22Rv1 (cell line): ENCODE measurements at regions not wholly inside any gene's neighbourhood (a gene's known extent, or its start where the extent isn't known, plus 50 kb on each side); places are given as distances from the start of the nearest gene placed in this dataset.

Experiments
- H3K27ac ChIP-seq: fragments of 450-650 bp; 2 replicates; pipeline ENCODE4 v1.5.1; 2017
- ZFX ChIP-seq: fragments of 450-650 bp; IDR thresholded peaks from 2 replicates; pipeline ENCODE4 v1.6.1; 2017; ENCODE audit warnings: antibody characterized with exemption, borderline replicate concordance
- TF ChIP-seq, protein P1 (sequence below): fragments of 450-650 bp; IDR thresholded peaks from 2 replicates; pipeline ENCODE4 v1.5.1; 2017; ENCODE audit warnings: mild to moderate bottlenecking

DNA sequence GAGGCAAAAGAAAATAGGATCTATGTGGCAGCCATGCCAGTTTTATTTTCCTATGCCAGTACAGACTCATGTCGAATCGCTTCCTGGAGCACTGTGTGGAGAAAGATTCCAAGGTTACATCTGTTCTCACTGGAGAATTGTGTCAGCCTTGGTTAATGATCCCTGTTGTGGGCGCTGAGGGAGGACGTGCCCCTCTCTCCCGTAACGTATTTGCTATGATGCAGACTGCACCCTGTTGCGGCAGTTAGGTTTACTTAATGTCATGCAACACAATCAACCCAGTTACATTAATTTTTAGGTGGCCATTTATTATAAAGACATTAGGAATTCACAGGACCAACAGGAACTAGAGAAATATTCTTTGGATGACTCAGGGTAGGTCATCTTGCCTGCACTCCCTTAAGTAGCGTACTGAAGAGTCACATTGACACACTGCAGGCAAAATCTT, 892.9 kb downstream of the EFNB2 start:
- TF ChIP-seq, protein P1, sequence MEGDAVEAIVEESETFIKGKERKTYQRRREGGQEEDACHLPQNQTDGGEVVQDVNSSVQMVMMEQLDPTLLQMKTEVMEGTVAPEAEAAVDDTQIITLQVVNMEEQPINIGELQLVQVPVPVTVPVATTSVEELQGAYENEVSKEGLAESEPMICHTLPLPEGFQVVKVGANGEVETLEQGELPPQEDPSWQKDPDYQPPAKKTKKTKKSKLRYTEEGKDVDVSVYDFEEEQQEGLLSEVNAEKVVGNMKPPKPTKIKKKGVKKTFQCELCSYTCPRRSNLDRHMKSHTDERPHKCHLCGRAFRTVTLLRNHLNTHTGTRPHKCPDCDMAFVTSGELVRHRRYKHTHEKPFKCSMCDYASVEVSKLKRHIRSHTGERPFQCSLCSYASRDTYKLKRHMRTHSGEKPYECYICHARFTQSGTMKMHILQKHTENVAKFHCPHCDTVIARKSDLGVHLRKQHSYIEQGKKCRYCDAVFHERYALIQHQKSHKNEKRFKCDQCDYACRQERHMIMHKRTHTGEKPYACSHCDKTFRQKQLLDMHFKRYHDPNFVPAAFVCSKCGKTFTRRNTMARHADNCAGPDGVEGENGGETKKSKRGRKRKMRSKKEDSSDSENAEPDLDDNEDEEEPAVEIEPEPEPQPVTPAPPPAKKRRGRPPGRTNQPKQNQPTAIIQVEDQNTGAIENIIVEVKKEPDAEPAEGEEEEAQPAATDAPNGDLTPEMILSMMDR, result no peak
- TF ChIP-seq ZFX, result no peak
- H3K27ac ChIP-seq, result no peak overlapping the region

DNA sequence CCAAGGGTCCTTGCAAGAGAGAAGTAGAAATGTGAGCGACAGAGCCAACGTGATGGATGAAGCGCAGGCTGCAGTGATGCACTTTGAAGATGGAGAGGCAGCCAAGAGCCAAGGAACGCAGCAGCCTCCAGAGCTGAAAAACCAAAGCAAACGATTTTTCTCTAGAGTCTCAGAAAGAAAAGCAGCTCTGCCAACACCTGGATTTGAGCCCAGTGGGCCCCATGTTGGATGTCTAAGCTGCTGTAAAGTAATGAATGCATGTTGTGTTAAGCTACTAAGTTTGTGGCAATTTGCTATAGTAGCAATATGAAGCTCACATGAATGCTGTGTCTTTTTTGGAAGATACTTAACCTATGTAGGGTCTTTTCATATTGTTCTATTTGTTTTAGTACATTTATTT, 894.3 kb downstream of the EFNB2 start:
- TF ChIP-seq ZFX, result no peak
- TF ChIP-seq, protein P1, result no peak
- H3K27ac ChIP-seq, result no peak overlapping the region

DNA sequence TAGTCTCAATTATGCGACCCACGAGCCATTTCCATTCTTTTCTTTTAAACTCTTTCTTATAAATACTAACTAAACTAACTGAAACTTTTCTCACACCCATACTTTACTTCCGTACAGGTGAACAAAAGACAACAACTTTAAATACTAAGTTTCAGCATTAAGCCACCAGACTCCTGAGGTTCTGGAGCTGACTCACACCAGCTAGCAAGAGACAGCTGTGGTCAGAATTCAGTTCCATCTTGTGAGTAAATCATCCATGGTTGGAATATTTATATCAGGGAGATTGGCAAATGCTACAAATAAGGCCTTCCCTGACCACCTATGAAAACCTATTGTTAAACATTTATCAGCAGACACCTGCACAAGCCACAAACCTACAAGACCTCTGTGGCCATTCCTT, 897.0 kb downstream of the EFNB2 start:
- H3K27ac ChIP-seq, result no peak overlapping the region
- no peak for TF ChIP-seq ZFX
- TF ChIP-seq, protein P1, result no peak

DNA sequence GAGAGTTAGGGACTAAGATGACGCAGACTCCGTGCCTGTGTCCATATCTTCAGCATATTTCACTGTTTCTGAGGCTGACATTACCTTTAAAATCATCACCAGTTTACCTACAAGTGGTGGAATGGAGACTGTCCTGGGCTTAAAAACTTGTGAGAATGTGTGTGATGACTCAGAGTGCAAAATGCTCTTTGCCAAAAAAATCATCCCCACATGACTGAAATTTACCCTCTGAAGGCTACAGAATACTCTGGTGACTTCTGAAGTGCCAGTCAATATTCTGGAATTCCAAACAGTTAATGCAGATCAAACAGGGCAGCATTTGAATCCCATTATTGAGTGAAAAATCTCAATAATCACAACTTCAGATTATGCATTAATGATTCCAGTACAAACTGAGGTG, 901.4 kb downstream of the EFNB2 start:
- TF ChIP-seq, protein P1, result no peak
- no peak for TF ChIP-seq ZFX

DNA sequence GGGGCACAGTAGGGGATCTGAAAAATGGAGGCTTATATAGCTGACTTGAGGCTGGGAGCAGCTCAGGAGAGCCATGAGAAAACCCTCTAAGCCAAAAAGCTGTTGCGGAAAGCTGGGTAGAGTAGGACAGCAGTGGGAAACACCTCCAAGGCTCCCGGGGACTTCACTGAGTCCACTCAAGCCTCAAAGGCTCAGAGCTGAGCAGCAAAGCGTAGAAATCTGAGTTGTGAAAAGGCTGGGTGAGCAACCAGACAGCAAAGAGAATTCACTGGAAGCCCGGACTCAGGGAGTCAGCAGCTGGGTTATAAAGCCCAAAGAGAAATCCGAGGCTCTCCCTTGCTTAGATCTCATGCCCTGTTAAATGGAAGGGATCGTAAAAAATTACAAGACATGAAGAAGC, 905.0 kb downstream of the EFNB2 start:
- no peak for TF ChIP-seq ZFX
- TF ChIP-seq, protein P1, result no peak

More for the DNA sequence above, 901.4 kb downstream of the EFNB2 start:
- H3K27ac ChIP-seq, result no peak overlapping the region

DNA sequence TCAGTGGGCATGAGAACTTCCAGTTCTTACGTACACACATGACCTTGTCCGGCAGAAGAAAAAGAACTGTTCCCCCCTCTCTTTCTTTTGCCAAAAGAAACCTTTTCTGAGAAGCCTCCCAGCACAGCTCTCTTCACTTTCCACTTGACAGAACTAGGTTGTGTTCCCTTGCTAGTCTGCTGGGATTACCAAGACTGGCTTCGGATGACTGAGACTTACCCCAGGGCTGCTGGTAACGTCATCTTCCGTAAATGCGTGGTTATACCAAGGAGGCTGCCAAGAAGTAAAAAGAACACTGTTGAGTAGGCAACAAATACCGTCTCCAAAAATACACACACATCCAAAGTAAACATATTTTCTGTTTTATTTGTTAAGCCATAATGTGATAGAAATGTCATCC, 908.2 kb downstream of the EFNB2 start:
- no peak for TF ChIP-seq ZFX
- H3K27ac ChIP-seq, result no peak overlapping the region

More for the DNA sequence above, 905.0 kb downstream of the EFNB2 start:
- no peak overlapping the region for H3K27ac ChIP-seq

DNA sequence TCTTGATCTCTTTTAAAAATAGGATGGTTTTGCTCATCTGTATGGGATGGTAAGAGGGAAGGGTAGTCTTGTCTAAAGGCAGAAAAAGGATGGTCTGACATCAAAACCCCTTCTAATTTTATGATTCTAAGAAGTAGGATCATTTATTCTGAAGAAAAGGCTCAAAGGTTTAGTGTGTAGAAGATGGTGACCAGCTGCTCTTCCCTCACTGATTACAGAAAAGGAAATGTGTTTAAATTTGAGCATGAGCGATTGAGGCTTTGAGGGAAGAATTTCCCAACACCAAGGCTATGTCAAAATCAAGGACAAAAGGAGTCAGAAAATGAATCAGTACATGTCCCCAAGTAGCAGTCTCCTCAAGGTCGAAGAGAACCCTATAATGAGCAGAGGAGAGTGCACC, 909.8 kb downstream of the EFNB2 start:
- TF ChIP-seq, protein P1, result no peak
- TF ChIP-seq ZFX, result no peak
- no peak overlapping the region for H3K27ac ChIP-seq

DNA sequence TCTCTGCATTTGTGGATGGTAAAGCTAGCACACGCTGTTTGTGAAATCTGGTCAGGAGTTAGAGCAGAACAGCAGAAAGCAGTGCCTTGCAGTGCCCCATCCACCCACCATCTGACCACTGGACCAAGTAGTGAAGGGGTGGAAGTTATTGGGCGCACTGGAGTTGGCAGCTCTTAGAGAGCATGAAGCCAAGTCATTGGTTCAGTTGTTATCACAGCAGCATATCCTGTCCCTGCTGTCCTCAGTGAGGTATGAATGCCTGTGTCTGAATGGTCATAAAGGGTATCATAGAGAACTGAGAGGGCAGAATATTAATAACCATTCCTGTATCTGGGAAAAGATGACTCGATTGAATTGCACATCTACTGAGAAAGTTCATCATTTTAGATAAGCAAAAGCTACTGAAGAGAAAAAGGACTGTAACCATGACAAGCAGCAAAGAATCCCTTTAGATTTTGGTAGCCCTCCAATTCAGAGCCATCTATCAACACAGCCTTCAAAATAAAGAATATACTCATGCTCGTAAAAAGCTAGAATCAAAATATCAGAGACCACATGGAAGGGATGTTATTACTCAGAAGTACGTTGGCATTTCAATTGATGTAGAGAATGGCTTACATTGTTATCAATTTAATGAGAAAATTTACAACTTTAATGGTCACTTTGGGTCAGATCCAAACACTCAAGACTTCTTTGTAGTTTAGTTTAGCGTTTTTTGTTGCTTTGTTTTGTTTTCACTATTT, 919.0 kb downstream of the EFNB2 start:
- no peak for TF ChIP-seq ZFX
- TF ChIP-seq, protein P1, result no peak
- no peak overlapping the region for H3K27ac ChIP-seq
